ENCODE measurements at regions not wholly inside any gene's neighbourhood (a gene's known extent, or its start where the extent isn't known, plus 50 kb on each side); places are given as distances from the start of the nearest gene placed in this dataset.

DNA sequence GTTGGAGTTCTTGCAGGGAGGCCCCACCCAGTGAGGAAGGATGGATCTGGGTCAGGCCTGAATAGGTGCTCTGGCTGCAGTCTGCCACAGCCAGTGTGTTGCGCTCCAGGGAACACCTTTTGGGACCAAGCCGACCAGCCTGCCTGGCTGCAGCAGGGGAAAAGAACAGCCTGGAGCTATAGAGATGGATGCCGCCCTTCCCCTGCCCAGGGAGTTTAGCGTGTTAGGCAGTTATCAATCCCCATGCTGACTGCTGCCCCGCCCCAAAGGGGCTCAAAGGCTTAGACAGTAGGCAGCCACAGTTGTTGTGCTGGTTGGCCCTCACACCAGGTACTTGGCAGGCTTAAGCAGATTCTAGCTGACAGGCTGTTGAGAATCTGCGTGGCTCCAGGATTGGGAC lies 153.4 kb upstream of the ADAMTS19 start:
- DNase-seq (ENCODE audit: low read depth, low spot score): no peak
- WGBS (ENCODE audit: insufficient coverage, insufficient read length): no CpG with 5 or more reads among the region's 6 CpGs
- Histone ChIP-seq H3K27me3 (ENCODE audit: control insufficient read depth, insufficient read depth, low read length) (no peaks in the 10 kb centered on the region), H3K9me3 (ENCODE audit: control insufficient read depth, insufficient read depth, low read length) (no peaks in the 10 kb centered on the region), H3K36me3 (ENCODE audit: control insufficient read depth, insufficient read depth, low read length) (no peaks in the 10 kb centered on the region; the same call in 1 of the 2 replicates), H3K27ac (ENCODE audit: low read length) (no peak overlapping the region), H3K4me3 (ENCODE audit: low read length) (no peak overlapping the region), H3K4me1 (ENCODE audit: control insufficient read depth, insufficient read depth, low read length) (no peaks in the 10 kb centered on the region)

DNA sequence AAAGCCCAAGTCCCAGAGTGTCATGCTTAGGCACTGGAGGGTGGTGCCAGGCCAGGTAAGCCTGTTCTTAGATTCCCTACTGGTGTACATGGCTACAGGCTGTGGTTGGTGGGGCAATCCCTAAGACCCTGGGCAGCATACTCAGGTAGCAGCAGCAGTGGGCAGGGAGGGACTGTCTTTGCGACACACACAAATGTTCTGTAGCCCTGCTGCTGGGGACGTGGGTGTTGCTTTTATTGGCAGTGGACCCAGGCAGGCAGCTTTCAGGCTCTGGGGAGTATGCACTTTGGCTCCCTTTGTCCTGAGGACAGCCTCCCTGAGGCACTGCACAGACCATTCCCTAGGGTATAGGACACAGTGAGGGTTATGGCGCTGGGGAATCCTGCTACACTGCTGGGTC lies 137.1 kb upstream of the ADAMTS19 start:
- H3K36me3 ChIP-seq (ENCODE audit: control insufficient read depth, insufficient read depth, low read length): no peaks in the 10 kb centered on the region
- no peak overlapping the region for H3K27ac ChIP-seq (ENCODE audit: low read length)
- H3K4me1 ChIP-seq (ENCODE audit: control insufficient read depth, insufficient read depth, low read length): no peaks in the 10 kb centered on the region
- no CpG with 5 or more reads among the region's 3 CpGs for WGBS (ENCODE audit: insufficient coverage, insufficient read length)
- no peaks in the 10 kb centered on the region for H3K27me3 ChIP-seq (ENCODE audit: control insufficient read depth, insufficient read depth, low read length)
- H3K9me3 ChIP-seq (ENCODE audit: control insufficient read depth, insufficient read depth, low read length): no peaks in the 10 kb centered on the region
- no peak for DNase-seq (ENCODE audit: low read depth, low spot score)
- no peak overlapping the region for H3K4me3 ChIP-seq (ENCODE audit: low read length)

DNA sequence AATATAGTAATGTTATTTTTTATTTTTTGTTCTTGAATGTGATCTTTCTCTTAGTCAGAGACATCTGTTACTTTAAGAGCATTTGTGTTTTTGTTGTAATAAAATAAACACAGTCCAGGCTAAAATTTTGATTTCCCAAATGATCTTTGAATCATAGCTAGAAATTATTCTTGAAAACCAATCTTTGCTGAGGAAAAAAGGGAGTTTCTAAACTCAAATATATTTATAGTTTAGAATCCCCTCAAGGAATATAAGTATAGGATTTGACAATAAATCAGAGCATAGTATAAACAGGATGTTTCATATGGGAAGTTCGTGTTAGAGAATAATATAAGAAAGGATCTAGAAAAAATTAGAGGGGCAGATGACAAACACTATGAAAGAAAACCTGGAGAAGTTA lies 118.8 kb upstream of the ADAMTS19 start:
- Histone ChIP-seq H3K4me3 (ENCODE audit: low read length) (no peak overlapping the region), H3K36me3 (ENCODE audit: control insufficient read depth, insufficient read depth, low read length) (no peaks in the 10 kb centered on the region), H3K27me3 (ENCODE audit: control insufficient read depth, insufficient read depth, low read length) (no peaks in the 10 kb centered on the region), H3K9me3 (ENCODE audit: control insufficient read depth, insufficient read depth, low read length) (no peaks in the 10 kb centered on the region), H3K27ac (ENCODE audit: low read length) (no peak overlapping the region), H3K4me1 (ENCODE audit: control insufficient read depth, insufficient read depth, low read length) (no peaks in the 10 kb centered on the region)
- no peak for DNase-seq (ENCODE audit: low read depth, low spot score)
- WGBS (ENCODE audit: insufficient coverage, insufficient read length): 100% methylated on average over 1 of the region's 1 CpG

DNA sequence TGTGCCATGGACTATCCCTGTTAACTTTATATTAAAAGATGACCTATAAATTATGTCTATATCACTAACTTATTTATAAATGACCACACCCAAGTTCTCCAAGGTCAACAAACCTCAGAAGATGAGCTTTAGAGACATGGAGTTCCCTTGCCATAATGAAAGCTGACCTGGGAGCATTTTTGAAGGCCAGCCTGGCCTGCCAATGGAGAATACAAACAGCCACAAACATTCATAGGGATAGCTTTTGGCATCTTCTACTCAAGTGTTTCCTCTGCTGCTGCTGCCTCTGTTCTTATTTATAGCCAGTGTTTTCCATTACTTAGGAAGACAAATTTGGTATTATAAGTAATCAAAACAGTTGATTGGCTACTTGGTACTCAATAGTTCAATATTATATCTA lies 117.3 kb upstream of the ADAMTS19 start:
- no peaks in the 10 kb centered on the region for H3K27me3 ChIP-seq (ENCODE audit: control insufficient read depth, insufficient read depth, low read length)
- DNase-seq (ENCODE audit: low read depth, low spot score): no peak
- H3K9me3 ChIP-seq (ENCODE audit: control insufficient read depth, insufficient read depth, low read length): no peaks in the 10 kb centered on the region
- no peak overlapping the region for H3K4me3 ChIP-seq (ENCODE audit: low read length)
- H3K4me1 ChIP-seq (ENCODE audit: control insufficient read depth, insufficient read depth, low read length): no peaks in the 10 kb centered on the region
- H3K27ac ChIP-seq (ENCODE audit: low read length): no peak overlapping the region
- H3K36me3 ChIP-seq (ENCODE audit: control insufficient read depth, insufficient read depth, low read length): no peaks in the 10 kb centered on the region

DNA sequence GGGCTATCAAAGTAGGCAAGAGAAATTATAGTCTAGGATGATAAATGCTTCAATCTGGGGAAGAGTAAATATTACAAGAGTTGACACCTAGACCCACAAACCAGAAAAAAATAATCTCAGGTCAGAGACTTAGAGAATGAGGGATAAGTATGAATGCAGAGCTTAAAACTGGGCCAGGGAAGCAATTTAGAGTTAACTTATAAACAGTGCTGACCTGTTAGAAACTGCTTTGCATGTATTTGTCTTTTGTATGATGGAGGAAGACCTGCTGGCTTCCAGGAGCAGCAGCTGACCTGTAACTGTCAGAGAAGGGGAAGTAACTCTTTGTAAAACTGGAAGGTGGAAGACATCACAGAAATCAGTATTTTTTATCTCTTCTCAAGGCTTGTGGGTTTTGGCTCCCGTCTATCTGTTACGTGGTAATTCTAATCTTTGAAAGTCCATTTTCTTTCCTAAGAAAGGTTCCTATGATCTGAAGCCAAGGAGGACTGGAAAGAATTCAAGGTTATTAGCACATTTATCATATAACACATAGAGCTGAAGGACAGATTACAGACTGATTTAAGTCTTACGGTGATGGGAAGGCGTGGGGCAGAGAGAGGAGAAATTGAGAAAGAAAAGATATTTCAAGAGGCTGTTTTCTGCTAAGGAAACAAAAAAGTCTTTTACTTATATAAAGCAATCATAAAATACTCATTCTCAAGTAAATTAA lies 114.7 kb upstream of the ADAMTS19 start:
- DNase-seq (ENCODE audit: low read depth, low spot score): no peak
- Histone ChIP-seq H3K36me3 (ENCODE audit: control insufficient read depth, insufficient read depth, low read length) (no peaks in the 10 kb centered on the region), H3K27me3 (ENCODE audit: control insufficient read depth, insufficient read depth, low read length) (no peaks in the 10 kb centered on the region), H3K4me1 (ENCODE audit: control insufficient read depth, insufficient read depth, low read length) (no peaks in the 10 kb centered on the region), H3K9me3 (ENCODE audit: control insufficient read depth, insufficient read depth, low read length) (no peaks in the 10 kb centered on the region), H3K4me3 (ENCODE audit: low read length) (no peak overlapping the region), H3K27ac (ENCODE audit: low read length) (no peak overlapping the region)
- no CpG with 5 or more reads among the region's 4 CpGs for WGBS (ENCODE audit: insufficient coverage, insufficient read length)

DNA sequence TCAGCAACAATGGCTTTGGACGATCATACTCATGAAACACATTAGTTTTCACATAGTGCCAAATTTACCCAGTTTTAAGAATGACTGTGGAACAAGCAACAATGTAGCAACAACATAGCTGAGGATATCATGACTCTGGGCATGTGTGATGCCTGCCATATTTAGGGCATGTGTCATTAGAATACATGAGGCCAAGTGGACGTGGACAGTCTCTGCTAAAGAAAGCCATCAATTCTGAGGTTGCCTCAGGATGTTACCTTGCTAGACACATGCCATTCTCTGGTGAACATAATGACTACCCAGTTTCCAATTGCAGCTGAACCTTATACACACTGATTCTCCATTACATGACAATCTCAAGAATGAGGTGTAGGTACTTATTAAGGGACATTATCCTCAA lies 103.3 kb upstream of the ADAMTS19 start:
- Histone ChIP-seq H3K4me3 (ENCODE audit: low read length) (no peak overlapping the region), H3K4me1 (ENCODE audit: control insufficient read depth, insufficient read depth, low read length) (no peaks in the 10 kb centered on the region), H3K9me3 (ENCODE audit: control insufficient read depth, insufficient read depth, low read length) (no peaks in the 10 kb centered on the region), H3K27me3 (ENCODE audit: control insufficient read depth, insufficient read depth, low read length) (no peaks in the 10 kb centered on the region), H3K36me3 (ENCODE audit: control insufficient read depth, insufficient read depth, low read length) (no peaks in the 10 kb centered on the region), H3K27ac (ENCODE audit: low read length) (no peak overlapping the region)
- DNase-seq (ENCODE audit: low read depth, low spot score): no peak
- no CpG with 5 or more reads among the region's 2 CpGs for WGBS (ENCODE audit: insufficient coverage, insufficient read length)

DNA sequence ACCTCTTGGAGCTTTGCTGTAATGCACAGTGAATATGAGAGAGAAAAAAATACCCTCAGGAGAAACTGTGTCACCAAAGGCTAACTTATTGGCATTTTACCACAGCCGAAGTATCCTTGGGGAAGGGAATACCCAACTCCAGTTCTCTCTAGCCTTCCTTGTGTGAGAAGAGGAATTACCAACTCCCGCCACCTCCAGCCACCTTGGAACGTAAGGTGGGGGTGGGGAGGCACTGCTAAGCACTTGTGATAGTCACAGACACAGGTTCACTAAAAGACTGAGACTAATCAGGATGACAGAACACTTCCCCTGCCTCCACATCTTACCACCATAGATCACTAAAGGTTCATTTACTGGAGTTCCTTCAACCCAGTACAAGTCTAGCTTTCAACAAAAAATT lies 102.0 kb upstream of the ADAMTS19 start:
- no CpG with 5 or more reads among the region's 3 CpGs for WGBS (ENCODE audit: insufficient coverage, insufficient read length)
- Histone ChIP-seq H3K4me1 (ENCODE audit: control insufficient read depth, insufficient read depth, low read length) (no peaks in the 10 kb centered on the region), H3K36me3 (ENCODE audit: control insufficient read depth, insufficient read depth, low read length) (no peaks in the 10 kb centered on the region), H3K4me3 (ENCODE audit: low read length) (no peak overlapping the region), H3K27me3 (ENCODE audit: control insufficient read depth, insufficient read depth, low read length) (no peaks in the 10 kb centered on the region), H3K9me3 (ENCODE audit: control insufficient read depth, insufficient read depth, low read length) (no peaks in the 10 kb centered on the region), H3K27ac (ENCODE audit: low read length) (no peak overlapping the region)
- DNase-seq (ENCODE audit: low read depth, low spot score): no peak

DNA sequence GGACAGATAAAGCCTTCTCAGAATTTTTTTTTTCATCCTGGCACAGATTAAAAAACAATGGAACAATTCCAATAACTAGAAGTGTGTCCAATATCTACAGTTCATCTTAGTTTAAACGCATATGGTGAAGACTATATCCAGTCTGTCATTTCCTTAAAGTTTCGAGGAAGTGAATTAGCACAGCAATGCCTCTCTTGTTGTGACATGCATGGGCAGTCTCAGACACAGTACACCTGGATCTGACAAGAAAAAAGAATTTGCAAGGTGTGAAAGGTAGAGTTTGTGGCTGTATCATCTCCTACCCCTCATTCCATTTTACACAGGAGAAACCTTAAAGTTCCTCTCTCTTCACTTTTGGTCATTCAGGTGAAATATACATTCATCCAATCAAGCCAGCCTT lies 100.6 kb upstream of the ADAMTS19 start:
- H3K27me3 ChIP-seq (ENCODE audit: control insufficient read depth, insufficient read depth, low read length): no peaks in the 10 kb centered on the region
- no peaks in the 10 kb centered on the region for H3K36me3 ChIP-seq (ENCODE audit: control insufficient read depth, insufficient read depth, low read length)
- H3K9me3 ChIP-seq (ENCODE audit: control insufficient read depth, insufficient read depth, low read length): no peaks in the 10 kb centered on the region
- no peak overlapping the region for H3K4me3 ChIP-seq (ENCODE audit: low read length)
- no CpG with 5 or more reads among the region's 2 CpGs for WGBS (ENCODE audit: insufficient coverage, insufficient read length)
- H3K27ac ChIP-seq (ENCODE audit: low read length): no peak overlapping the region
- no peaks in the 10 kb centered on the region for H3K4me1 ChIP-seq (ENCODE audit: control insufficient read depth, insufficient read depth, low read length)
- no peak for DNase-seq (ENCODE audit: low read depth, low spot score)

DNA sequence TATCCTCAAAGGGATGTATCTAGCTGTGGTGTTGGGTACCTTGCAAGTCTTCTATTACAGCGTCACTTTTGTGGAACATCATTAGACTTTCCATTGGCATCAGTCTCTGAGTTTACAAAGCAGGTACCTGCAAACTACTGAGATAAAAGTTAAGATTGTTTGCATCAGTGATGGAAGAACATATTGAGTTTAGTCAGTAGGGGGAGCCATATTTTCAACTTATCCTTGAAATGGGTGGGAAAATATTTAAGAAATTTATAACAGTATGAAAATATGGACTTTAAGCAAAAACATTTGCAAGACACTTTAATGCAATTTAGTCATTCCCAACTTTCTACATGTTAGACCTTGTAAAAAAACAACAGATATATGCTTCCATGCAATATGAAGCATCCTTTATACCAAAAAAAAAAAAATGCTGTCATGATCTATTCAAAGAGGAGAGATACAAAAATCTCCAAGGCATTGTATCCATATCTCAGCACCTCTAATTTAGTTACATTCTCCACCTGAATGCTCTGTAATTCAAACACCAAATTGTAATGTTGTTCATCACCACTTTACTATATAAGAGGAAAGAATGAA lies 98.6 kb upstream of the ADAMTS19 start:
- Histone ChIP-seq H3K4me1 (ENCODE audit: control insufficient read depth, insufficient read depth, low read length) (no peaks in the 10 kb centered on the region), H3K4me3 (ENCODE audit: low read length) (no peak overlapping the region), H3K9me3 (ENCODE audit: control insufficient read depth, insufficient read depth, low read length) (no peaks in the 10 kb centered on the region), H3K36me3 (ENCODE audit: control insufficient read depth, insufficient read depth, low read length) (no peaks in the 10 kb centered on the region), H3K27ac (ENCODE audit: low read length) (no peak overlapping the region), H3K27me3 (ENCODE audit: control insufficient read depth, insufficient read depth, low read length) (no peaks in the 10 kb centered on the region)
- WGBS (ENCODE audit: insufficient coverage, insufficient read length): no CpG with 5 or more reads among the region's 1 CpG
- DNase-seq (ENCODE audit: low read depth, low spot score): no peak

DNA sequence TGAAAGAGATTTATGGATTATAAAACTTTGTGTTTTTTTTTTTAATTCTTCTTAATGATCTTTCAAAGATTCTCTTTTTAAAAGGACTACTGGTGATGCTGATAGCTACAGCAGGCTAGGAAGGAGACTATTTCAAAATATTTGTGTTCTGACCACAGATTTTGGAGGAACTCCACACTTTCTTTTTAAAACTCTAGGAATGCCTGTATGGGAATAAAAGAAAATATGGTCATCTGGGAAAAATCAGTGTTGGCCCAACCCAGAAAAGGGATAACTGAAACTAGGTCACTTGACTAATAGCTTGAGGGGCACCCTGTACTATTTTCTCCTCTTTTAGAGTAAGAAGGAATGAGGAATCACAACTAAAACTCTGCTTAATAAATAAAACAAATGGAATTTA lies 97.6 kb upstream of the ADAMTS19 start:
- Histone ChIP-seq H3K4me1 (ENCODE audit: control insufficient read depth, insufficient read depth, low read length) (no peaks in the 10 kb centered on the region), H3K27ac (ENCODE audit: low read length) (no peak overlapping the region), H3K9me3 (ENCODE audit: control insufficient read depth, insufficient read depth, low read length) (no peaks in the 10 kb centered on the region)

DNA sequence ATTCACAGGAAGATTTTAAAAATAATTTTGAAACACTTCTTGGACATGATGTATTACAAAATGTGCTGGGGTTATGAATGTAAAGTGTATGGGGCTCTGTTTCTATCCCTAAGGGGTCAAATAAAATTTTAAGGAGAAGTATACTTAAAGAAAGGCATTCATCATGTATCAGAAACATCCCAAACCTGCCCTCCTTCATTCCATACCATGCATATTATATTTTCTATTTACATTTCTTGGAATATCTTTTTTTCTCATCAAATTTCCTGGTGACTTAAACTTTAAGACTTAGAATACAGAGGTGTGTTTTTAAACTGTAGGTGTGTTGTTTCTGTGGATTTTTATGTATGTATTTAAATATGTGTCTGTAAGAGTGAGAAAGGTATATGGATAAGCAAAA lies 96.1 kb upstream of the ADAMTS19 start:
- H3K27me3 ChIP-seq (ENCODE audit: control insufficient read depth, insufficient read depth, low read length): no peaks in the 10 kb centered on the region

More for the DNA sequence above, 97.6 kb upstream of the ADAMTS19 start:
- no peak for DNase-seq (ENCODE audit: low read depth, low spot score)
- Histone ChIP-seq H3K4me3 (ENCODE audit: low read length) (no peak overlapping the region), H3K36me3 (ENCODE audit: control insufficient read depth, insufficient read depth, low read length) (no peaks in the 10 kb centered on the region), H3K27me3 (ENCODE audit: control insufficient read depth, insufficient read depth, low read length) (no peaks in the 10 kb centered on the region)

More for the DNA sequence above, 96.1 kb upstream of the ADAMTS19 start:
- Histone ChIP-seq H3K4me3 (ENCODE audit: low read length) (no peak overlapping the region), H3K4me1 (ENCODE audit: control insufficient read depth, insufficient read depth, low read length) (no peaks in the 10 kb centered on the region), H3K36me3 (ENCODE audit: control insufficient read depth, insufficient read depth, low read length) (no peaks in the 10 kb centered on the region), H3K9me3 (ENCODE audit: control insufficient read depth, insufficient read depth, low read length) (no peaks in the 10 kb centered on the region), H3K27ac (ENCODE audit: low read length) (no peak overlapping the region)
- no peak for DNase-seq (ENCODE audit: low read depth, low spot score)
